ENCODE measurements at regions not wholly inside any gene's neighbourhood (a gene's known extent, or its start where the extent isn't known, plus 50 kb on each side); places are given as distances from the start of the nearest gene placed in this dataset.

- no peak overlapping the region for H3K4me3 ChIP-seq (ENCODE audit: low read length)
- H3K36me3 ChIP-seq (ENCODE audit: insufficient read depth, low read length), result no peaks in the 10 kb centered on the region
- H3K27ac ChIP-seq (ENCODE audit: low read length), result no peak overlapping the region
- no peaks in the 10 kb centered on the region for H3K4me1 ChIP-seq (ENCODE audit: low read length)
- H3K4me2 ChIP-seq (ENCODE audit: low read depth, low read length, poor library complexity, severe bottlenecking), result no peak overlapping the region
- H3K9me2 ChIP-seq (replicated peaks; ENCODE audit: insufficient read depth, low read length), result no peaks in the 10 kb centered on the region
- no peaks in the 10 kb centered on the region for H4K20me1 ChIP-seq (ENCODE audit: insufficient read depth, low read depth, low read length)
- H3K9me3 ChIP-seq (ENCODE audit: low read length), result no peaks in the 10 kb centered on the region
- H2AFZ ChIP-seq (ENCODE audit: low read length), result no peak overlapping the region
- H3K9ac ChIP-seq (ENCODE audit: low read length), result no peak overlapping the region
- no peak for DNase-seq
- H3K27me3 ChIP-seq (ENCODE audit: low read length), result no peaks in the 10 kb centered on the region
- H3K79me2 ChIP-seq (ENCODE audit: low read length), result no peaks in the 10 kb centered on the region
Measured at GRCh38 chr2:217074576-217075255, 214.9 kb upstream of the TNP1 start.

GRCh38 chr2:217071416-217071815, 211.6 kb upstream of the TNP1 start:
- H3K4me1 ChIP-seq (ENCODE audit: low read length), result no peaks in the 10 kb centered on the region
- H3K27ac ChIP-seq (ENCODE audit: low read length), result no peak overlapping the region
- no peaks in the 10 kb centered on the region for H3K36me3 ChIP-seq (ENCODE audit: insufficient read depth, low read length)
- H3K79me2 ChIP-seq (ENCODE audit: low read length), result no peaks in the 10 kb centered on the region
- H3K4me2 ChIP-seq (ENCODE audit: low read depth, low read length, poor library complexity, severe bottlenecking), result no peak overlapping the region
- DNase-seq, result no peak
- no peak overlapping the region for H3K4me3 ChIP-seq (ENCODE audit: low read length)
- peaks cover 8% of the 10 kb centered on the region for H3K9me3 ChIP-seq (ENCODE audit: low read length)
- H2AFZ ChIP-seq (ENCODE audit: low read length), result no peak overlapping the region
- H3K9me2 ChIP-seq (replicated peaks; ENCODE audit: insufficient read depth, low read length), result no peaks in the 10 kb centered on the region
- no peaks in the 10 kb centered on the region for H3K27me3 ChIP-seq (ENCODE audit: low read length)
- H3K9ac ChIP-seq (ENCODE audit: low read length), result no peak overlapping the region
- no peaks in the 10 kb centered on the region for H4K20me1 ChIP-seq (ENCODE audit: insufficient read depth, low read depth, low read length)

DNA sequence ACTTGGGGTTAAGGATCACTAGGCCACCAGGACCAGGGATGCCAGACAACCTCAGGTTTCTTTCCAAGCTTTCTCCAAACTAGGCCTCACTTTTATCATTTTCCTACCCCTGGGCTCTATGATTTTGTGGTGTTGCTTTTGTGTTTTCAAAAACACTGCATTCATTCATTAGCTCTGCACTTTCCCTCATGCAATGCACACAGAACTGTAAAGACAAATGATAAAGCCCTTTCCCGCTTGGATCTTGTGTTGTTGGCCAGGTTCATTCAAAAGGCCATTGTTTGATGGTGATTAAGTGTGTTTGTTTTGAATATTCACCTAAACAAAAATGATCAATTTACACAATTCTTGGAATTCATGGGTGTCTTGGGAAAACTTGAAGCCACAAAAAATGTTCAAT, 210.7 kb upstream of the TNP1 start:
- DNase-seq, result no peak
- H3K4me1 ChIP-seq (ENCODE audit: low read length), result no peaks in the 10 kb centered on the region
- H3K9me2 ChIP-seq (replicated peaks; ENCODE audit: insufficient read depth, low read length), result no peaks in the 10 kb centered on the region

DNA sequence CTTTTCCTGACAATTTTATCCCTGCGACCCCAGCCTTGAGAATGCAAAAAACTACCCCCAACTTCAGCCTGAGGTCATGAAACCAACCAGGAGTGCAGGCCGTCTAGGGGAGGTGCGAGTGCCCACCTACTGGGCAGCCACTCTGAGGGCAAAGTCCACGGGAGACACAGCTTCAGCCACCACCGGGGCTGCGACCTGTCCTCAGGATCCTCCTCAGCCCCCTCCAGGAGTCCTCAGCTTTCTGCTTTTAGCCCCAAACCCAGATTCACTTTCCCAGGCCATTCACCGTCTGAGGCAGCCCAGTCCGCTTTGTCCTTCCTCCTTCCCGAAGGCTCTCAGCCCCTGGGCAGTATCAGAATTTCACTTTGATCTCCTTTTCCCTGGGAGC, 210.2 kb upstream of the TNP1 start:
- no peak overlapping the region for H3K27ac ChIP-seq (ENCODE audit: low read length)
- DNase-seq, result no peak
- no peak overlapping the region for H2AFZ ChIP-seq (ENCODE audit: low read length)
- H3K9ac ChIP-seq (ENCODE audit: low read length), result no peak overlapping the region
- no peaks in the 10 kb centered on the region for H4K20me1 ChIP-seq (ENCODE audit: insufficient read depth, low read depth, low read length)
- H3K4me1 ChIP-seq (ENCODE audit: low read length), result no peaks in the 10 kb centered on the region
- H3K27me3 ChIP-seq (ENCODE audit: low read length), result no peaks in the 10 kb centered on the region
- no peak overlapping the region for H3K4me2 ChIP-seq (ENCODE audit: low read depth, low read length, poor library complexity, severe bottlenecking)
- no peaks in the 10 kb centered on the region for H3K36me3 ChIP-seq (ENCODE audit: insufficient read depth, low read length)
- H3K4me3 ChIP-seq (ENCODE audit: low read length), result no peak overlapping the region
- H3K9me3 ChIP-seq (ENCODE audit: low read length), result peaks cover 8% of the 10 kb centered on the region
- no peaks in the 10 kb centered on the region for H3K9me2 ChIP-seq (replicated peaks; ENCODE audit: insufficient read depth, low read length)
- no peaks in the 10 kb centered on the region for H3K79me2 ChIP-seq (ENCODE audit: low read length)

More for the DNA sequence above, 210.7 kb upstream of the TNP1 start:
- Histone ChIP-seq H3K9me3 (ENCODE audit: low read length) (peaks cover 8% of the 10 kb centered on the region), H4K20me1 (ENCODE audit: insufficient read depth, low read depth, low read length) (no peaks in the 10 kb centered on the region), H3K36me3 (ENCODE audit: insufficient read depth, low read length) (no peaks in the 10 kb centered on the region), H2AFZ (ENCODE audit: low read length) (no peak overlapping the region), H3K4me3 (ENCODE audit: low read length) (no peak overlapping the region), H3K4me2 (ENCODE audit: low read depth, low read length, poor library complexity, severe bottlenecking) (no peak overlapping the region), H3K27me3 (ENCODE audit: low read length) (no peaks in the 10 kb centered on the region), H3K27ac (ENCODE audit: low read length) (no peak overlapping the region), H3K9ac (ENCODE audit: low read length) (no peak overlapping the region), H3K79me2 (ENCODE audit: low read length) (no peaks in the 10 kb centered on the region)

DNA sequence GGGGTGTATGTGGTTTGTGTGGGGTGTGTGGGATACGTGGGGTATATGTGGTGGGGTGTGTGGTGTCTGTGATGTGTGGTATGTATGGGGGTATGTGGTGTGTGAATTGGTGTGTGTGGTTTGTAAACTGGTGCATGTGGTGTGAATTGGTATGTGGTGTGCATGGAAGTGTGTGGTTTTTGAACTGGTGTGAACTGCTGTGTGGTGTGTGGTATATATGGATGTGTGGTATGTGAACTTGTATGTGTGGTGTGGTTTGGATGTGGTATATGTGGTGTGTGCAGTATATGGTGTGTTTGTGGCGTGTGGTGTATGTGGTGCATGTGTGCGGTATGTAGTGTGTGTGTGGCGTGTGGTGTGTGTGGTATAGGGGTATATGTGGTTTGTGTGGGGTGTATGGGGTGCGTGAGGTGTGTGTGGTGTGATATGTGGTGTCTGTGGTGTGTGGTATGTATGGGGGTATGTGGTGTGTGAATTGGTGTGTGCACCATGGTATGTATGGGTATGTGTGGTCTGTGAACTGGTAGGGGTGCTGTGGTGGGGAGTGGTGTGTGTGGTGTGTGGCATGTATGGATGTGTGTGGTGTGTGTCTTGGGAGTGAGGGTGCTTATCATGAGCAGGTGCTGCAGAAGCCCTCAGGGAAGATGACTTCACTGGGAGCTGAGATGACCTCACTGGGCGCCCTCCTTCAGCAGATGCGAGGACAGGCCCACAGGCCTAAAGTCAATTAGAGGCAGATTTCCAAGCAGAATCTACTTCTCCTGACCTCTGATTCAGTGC, 209.6 kb upstream of the TNP1 start:
- H4K20me1 ChIP-seq (ENCODE audit: insufficient read depth, low read depth, low read length), result no peaks in the 10 kb centered on the region
- no peaks in the 10 kb centered on the region for H3K36me3 ChIP-seq (ENCODE audit: insufficient read depth, low read length)
- no peaks in the 10 kb centered on the region for H3K4me1 ChIP-seq (ENCODE audit: low read length)
- no peak overlapping the region for H3K4me2 ChIP-seq (ENCODE audit: low read depth, low read length, poor library complexity, severe bottlenecking)
- DNase-seq, result no peak
- H3K27me3 ChIP-seq (ENCODE audit: low read length), result no peaks in the 10 kb centered on the region
- H3K27ac ChIP-seq (ENCODE audit: low read length), result no peak overlapping the region
- H3K9ac ChIP-seq (ENCODE audit: low read length), result no peak overlapping the region
- H2AFZ ChIP-seq (ENCODE audit: low read length), result no peak overlapping the region
- peaks cover 8% of the 10 kb centered on the region for H3K9me3 ChIP-seq (ENCODE audit: low read length)
- H3K9me2 ChIP-seq (replicated peaks; ENCODE audit: insufficient read depth, low read length), result no peaks in the 10 kb centered on the region
- H3K4me3 ChIP-seq (ENCODE audit: low read length), result no peak overlapping the region
- no peaks in the 10 kb centered on the region for H3K79me2 ChIP-seq (ENCODE audit: low read length)

- Histone ChIP-seq H4K20me1 (ENCODE audit: insufficient read depth, low read depth, low read length) (no peaks in the 10 kb centered on the region), H3K9me3 (ENCODE audit: low read length) (peaks cover 8% of the 10 kb centered on the region), H3K79me2 (ENCODE audit: low read length) (no peaks in the 10 kb centered on the region), H3K36me3 (ENCODE audit: insufficient read depth, low read length) (no peaks in the 10 kb centered on the region), H2AFZ (ENCODE audit: low read length) (no peak overlapping the region), H3K4me3 (ENCODE audit: low read length) (no peak overlapping the region), H3K4me1 (ENCODE audit: low read length) (no peaks in the 10 kb centered on the region), H3K9ac (ENCODE audit: low read length) (no peak overlapping the region), H3K27ac (ENCODE audit: low read length) (no peak overlapping the region), H3K4me2 (ENCODE audit: low read depth, low read length, poor library complexity, severe bottlenecking) (no peak overlapping the region), H3K27me3 (ENCODE audit: low read length) (no peaks in the 10 kb centered on the region), H3K9me2 (replicated peaks; ENCODE audit: insufficient read depth, low read length) (no peaks in the 10 kb centered on the region)
- no peak for DNase-seq
Measured at GRCh38 chr2:217068677-217069250, 208.9 kb upstream of the TNP1 start.

DNA sequence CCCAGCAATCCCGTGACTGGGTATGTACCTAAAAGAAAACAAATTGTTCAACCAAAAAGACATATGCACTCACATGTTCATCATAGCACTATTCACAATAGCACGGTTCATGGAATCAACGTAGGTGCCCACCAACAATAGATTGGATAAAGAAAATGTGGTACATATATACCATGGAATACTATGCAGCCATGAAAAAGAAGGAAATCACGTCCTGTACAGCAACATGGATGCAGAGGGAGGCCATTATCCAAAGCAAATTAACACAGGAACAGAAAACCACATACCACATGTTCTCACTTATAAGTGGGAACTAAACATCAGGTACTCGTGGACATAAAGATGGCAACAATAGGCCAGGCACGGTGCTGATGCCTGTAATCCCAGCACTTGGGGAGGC, 207.9 kb upstream of the TNP1 start:
- Histone ChIP-seq H3K27me3 (ENCODE audit: low read length) (no peaks in the 10 kb centered on the region), H3K9me2 (replicated peaks; ENCODE audit: insufficient read depth, low read length) (no peaks in the 10 kb centered on the region), H3K9me3 (ENCODE audit: low read length) (peaks cover 8% of the 10 kb centered on the region), H3K9ac (ENCODE audit: low read length) (no peak overlapping the region), H4K20me1 (ENCODE audit: insufficient read depth, low read depth, low read length) (no peaks in the 10 kb centered on the region), H3K79me2 (ENCODE audit: low read length) (no peaks in the 10 kb centered on the region), H3K36me3 (ENCODE audit: insufficient read depth, low read length) (no peaks in the 10 kb centered on the region), H3K27ac (ENCODE audit: low read length) (no peak overlapping the region), H2AFZ (ENCODE audit: low read length) (no peak overlapping the region), H3K4me1 (ENCODE audit: low read length) (no peaks in the 10 kb centered on the region), H3K4me2 (ENCODE audit: low read depth, low read length, poor library complexity, severe bottlenecking) (no peak overlapping the region), H3K4me3 (ENCODE audit: low read length) (no peak overlapping the region)
- DNase-seq, result no peak

- Histone ChIP-seq H3K36me3 (ENCODE audit: insufficient read depth, low read length) (no peaks in the 10 kb centered on the region), H4K20me1 (ENCODE audit: insufficient read depth, low read depth, low read length) (no peaks in the 10 kb centered on the region), H3K9ac (ENCODE audit: low read length) (no peak overlapping the region), H3K27ac (ENCODE audit: low read length) (no peak overlapping the region), H3K9me2 (replicated peaks; ENCODE audit: insufficient read depth, low read length) (no peaks in the 10 kb centered on the region), H3K27me3 (ENCODE audit: low read length) (no peaks in the 10 kb centered on the region), H3K4me1 (ENCODE audit: low read length) (no peaks in the 10 kb centered on the region), H3K9me3 (ENCODE audit: low read length) (peaks cover 8% of the 10 kb centered on the region), H2AFZ (ENCODE audit: low read length) (no peak overlapping the region), H3K4me3 (ENCODE audit: low read length) (no peak overlapping the region), H3K79me2 (ENCODE audit: low read length) (no peaks in the 10 kb centered on the region), H3K4me2 (ENCODE audit: low read depth, low read length, poor library complexity, severe bottlenecking) (no peak overlapping the region)
- no peak for DNase-seq
Measured at GRCh38 chr2:217066510-217067270, 206.8 kb upstream of the TNP1 start.
